ENCODE measurements at regions not wholly inside any gene's neighbourhood (a gene's known extent, or its start where the extent isn't known, plus 50 kb on each side); places are given as distances from the start of the nearest gene placed in this dataset.

GRCh38 chr4:18975916-18976808, 954.6 kb upstream of the LCORL start:
- Histone ChIP-seq H3F3A (replicated peaks; ENCODE audit: insufficient read depth) (no peaks in the 10 kb centered on the region), H3K79me2 (ENCODE audit: insufficient read depth) (no peaks in the 10 kb centered on the region), H3K27me3 (ENCODE audit: insufficient read depth) (no peaks in the 10 kb centered on the region), H2AFZ (ENCODE audit: low read depth) (no peak overlapping the region), H3K36me3 (replicated peaks in 1 of 2; ENCODE audit: control insufficient read depth in 1 of 2, insufficient read depth in 2 of 2, low read length in 1 of 2) (no peaks in the 10 kb centered on the region), H3K27ac (ENCODE audit: low read depth in 2 of 2, low read length in 1 of 2) (no peak overlapping the region), H3K9ac (no peak overlapping the region), H3K4me3 (ENCODE audit: low read depth in 2 of 2, low read length in 1 of 2) (no peak overlapping the region), H3K4me2 (no peak overlapping the region), H3K9me2 (no peaks in the 10 kb centered on the region), H3K4me1 (ENCODE audit: control insufficient read depth in 1 of 2, insufficient read depth in 2 of 2, low read depth in 1 of 2, low read length in 1 of 2) (no peaks in the 10 kb centered on the region), H4K20me1 (ENCODE audit: insufficient read depth) (no peaks in the 10 kb centered on the region), H3K9me3 (no peaks in the 10 kb centered on the region)
- WGBS (ENCODE audit: low lambda C conversion rate), result 31% methylated on average over 6 of the region's 6 CpGs
- ChIA-PET POLR2A (no interaction called here), CTCF (interaction anchor here (1.0 kb wide), 1 partner anchor 18 kb away, joined by 3 read pairs; no protein-coding TSS in a partner anchor)
- no peak for TF ChIP-seq RFX5 (IDR thresholded peaks at IDR 0.05; ENCODE audit: low read length)
- no peak for TF ChIP-seq NFIC (IDR thresholded peaks at IDR 0.05; ENCODE audit: borderline replicate concordance)
- TF ChIP-seq SMC3 (IDR thresholded peaks at IDR 0.05; ENCODE audit: low read depth, low read length), result no peak
- TF ChIP-seq FOXJ3 (CRISPR knock-in tag; IDR thresholded peaks at IDR 0.05), result no peak
- no peak for TF ChIP-seq IRF3 (IDR thresholded peaks at IDR 0.05; ENCODE audit: low read depth, low read length)
- TF ChIP-seq ELF1 (IDR thresholded peaks at IDR 0.05), result no peak
- TF ChIP-seq GABPA (IDR thresholded peaks at IDR 0.05; ENCODE audit: low read depth), result no peak
- TF ChIP-seq GATA2 (CRISPR knock-in tag; IDR thresholded peaks at IDR 0.05), result no peak
- no peak for TF ChIP-seq POLR2AphosphoS5 (IDR thresholded peaks at IDR 0.05; ENCODE audit: low read depth, low read length)
- no peak for TF ChIP-seq YY1 (IDR thresholded peaks at IDR 0.05; ENCODE audit: low read depth)
- TF ChIP-seq RAD21 (IDR thresholded peaks at IDR 0.05; ENCODE audit: low read length), result no peak
- no peak for DNase-seq

- Histone ChIP-seq H3K27me3 (ENCODE audit: insufficient read depth) (no peaks in the 10 kb centered on the region), H3K9me2 (no peaks in the 10 kb centered on the region), H3K36me3 (replicated peaks in 1 of 2; ENCODE audit: control insufficient read depth in 1 of 2, insufficient read depth in 2 of 2, low read length in 1 of 2) (no peaks in the 10 kb centered on the region), H3K79me2 (ENCODE audit: insufficient read depth) (no peaks in the 10 kb centered on the region), H3K4me1 (ENCODE audit: control insufficient read depth in 1 of 2, insufficient read depth in 2 of 2, low read depth in 1 of 2, low read length in 1 of 2) (no peaks in the 10 kb centered on the region), H3K27ac (ENCODE audit: low read depth in 2 of 2, low read length in 1 of 2) (no peak overlapping the region), H3K4me3 (ENCODE audit: low read depth in 2 of 2, low read length in 1 of 2) (no peak overlapping the region), H4K20me1 (ENCODE audit: insufficient read depth) (no peaks in the 10 kb centered on the region), H3F3A (replicated peaks; ENCODE audit: insufficient read depth) (no peaks in the 10 kb centered on the region), H3K9ac (no peak overlapping the region), H3K9me3 (no peaks in the 10 kb centered on the region), H2AFZ (ENCODE audit: low read depth) (no peak overlapping the region), H3K4me2 (no peak overlapping the region)
- 14% methylated on average over 1 of the region's 1 CpG for WGBS (ENCODE audit: low lambda C conversion rate)
- TF ChIP-seq TCF12 (IDR thresholded peaks at IDR 0.05) (no peak), EZH2phosphoT487 (IDR thresholded peaks at IDR 0.05; ENCODE audit: borderline replicate concordance, low read depth) (no peak), REST (IDR thresholded peaks at IDR 0.05; ENCODE audit: low read depth, low read length) (no peak)
- POLR2A ChIA-PET, result no interaction called here
- DNase-seq, result no peak
- CTCF ChIA-PET, result interaction anchor here (1.2 kb wide), 1 partner anchor 1712 kb away, joined by 3 read pairs; no protein-coding TSS in a partner anchor
Measured at GRCh38 chr4:18973296-18973695, 951.7 kb upstream of the LCORL start.

Data from SK-N-SH (cell line).